H1 (cell line): ENCODE measurements at regions not wholly inside any gene's neighbourhood (a gene's known extent, or its start where the extent isn't known, plus 50 kb on each side); places are given as distances from the start of the nearest gene placed in this dataset.

Source experiments
- CTCF ChIA-PET: fragments of 300-600 bp; sonication (Branson Sonifier 250); formaldehyde crosslinking; loops from one replicate; lab custom pipeline; 2021; ENCODE audit not compliant: partially characterized antibody; lab: Charles Lee
- POLR2A ChIA-PET: fragments of 300-600 bp; sonication (Branson Sonifier 250); formaldehyde crosslinking; loops from one replicate; lab custom pipeline; 2021; ENCODE audit warnings: inconsistent platforms; ENCODE audit not compliant: partially characterized antibody; lab: Charles Lee
- DNase-seq, 2 experiments: peaks; one replicate each; pipeline versions ENCODE4 v3.0.0 to v3.0.0-alpha.2; 2010 to 2022; ENCODE audit warnings: low spot score in 2 of 2, low read depth in 1 of 2, mixed read lengths in 1 of 2
- FAIRE-seq: peaks from 2 replicates; lab custom pipeline; 2011; peaks lifted over from hg19 to GRCh38; lab: Jason Lieb, UNC
- H2AFZ ChIP-seq: 2 replicates; pipeline ENCODE4 v1.8.1; 2012; ENCODE audit warnings: low read length, inconsistent platforms
- H2AK5ac ChIP-seq: 2 replicates; pipeline ENCODE4 v1.6.1; 2013; ENCODE audit warnings: low read depth, low read length
- H2BK120ac ChIP-seq: replicated peaks from 2 replicates; pipeline ENCODE3; 2013; ENCODE audit warnings: low read depth, low read length, inconsistent platforms
- H2BK12ac ChIP-seq: 2 replicates; pipeline ENCODE4 v1.6.1; 2013; ENCODE audit warnings: low read depth, low read length
- H2BK15ac ChIP-seq: 2 replicates; pipeline ENCODE4 v1.6.1; 2013; ENCODE audit warnings: low read length
- H2BK20ac ChIP-seq: 2 replicates; pipeline ENCODE4 v1.6.1; 2013; ENCODE audit warnings: low read length
- H2BK5ac ChIP-seq: 2 replicates; pipeline ENCODE4 v1.6.1; 2013; ENCODE audit warnings: low read depth, low read length
- H3K14ac ChIP-seq: 2 replicates; pipeline ENCODE4 v1.6.1; 2013; ENCODE audit warnings: inconsistent platforms; ENCODE audit not compliant: insufficient read length
- H3K18ac ChIP-seq: 2 replicates; pipeline ENCODE4 v1.6.1; 2013; ENCODE audit warnings: low read length; ENCODE audit errors: extremely low read depth
- H3K23ac ChIP-seq: 2 replicates; pipeline ENCODE4 v1.6.1; 2013; ENCODE audit warnings: inconsistent platforms; ENCODE audit not compliant: insufficient read length
- H3K23me2 ChIP-seq: 2 replicates; pipeline ENCODE4 v1.6.1; 2013; ENCODE audit warnings: low read depth, low read length
- H3K27ac ChIP-seq: 2 replicates; pipeline ENCODE4 v1.6.1; 2011; ENCODE audit warnings: low read depth, low read length, inconsistent platforms
- H3K27me3 ChIP-seq, 4 experiments: replicated peaks in 1 of 4; 1 replicate in 1 of 4; 2 replicates in 3 of 4; pipeline versions ENCODE4 v1.6.1 to v1.8.1; 2011 to 2013; ENCODE audit warnings: low read length in 3 of 4, mild to moderate bottlenecking in 3 of 4, inconsistent platforms in 2 of 4, mixed read lengths in 2 of 4, moderate library complexity in 1 of 4; ENCODE audit not compliant: control insufficient read depth in 3 of 4, insufficient read depth in 3 of 4; ENCODE audit errors: extremely low read depth in 1 of 4
- H3K36me3 ChIP-seq, 4 experiments: 2 replicates each; pipeline versions ENCODE4 v1.6.1 to v1.8.1; 2011 to 2013; ENCODE audit warnings: mild to moderate bottlenecking in 4 of 4, low read length in 3 of 4, moderate library complexity in 2 of 4, control low read depth in 1 of 4, inconsistent platforms in 1 of 4; ENCODE audit not compliant: insufficient read depth in 4 of 4, control insufficient read depth in 2 of 4
- H3K4ac ChIP-seq: replicated peaks from 2 replicates; pipeline ENCODE3; 2013; ENCODE audit warnings: low read length, low read depth, mixed read lengths, inconsistent platforms; ENCODE audit not compliant: insufficient read length
- H3K4me1 ChIP-seq, 4 experiments: replicated peaks in 1 of 4; 1 replicate in 1 of 4; 2 replicates in 3 of 4; pipeline versions ENCODE4 v1.6.1 to v1.8.1; 2011 to 2013; ENCODE audit warnings: low read length in 3 of 4, inconsistent platforms in 2 of 4, mixed read lengths in 1 of 4; ENCODE audit not compliant: insufficient read depth in 4 of 4, control insufficient read depth in 3 of 4
- H3K4me2 ChIP-seq, 2 experiments: 2 replicates each; pipeline versions ENCODE4 v1.6.1 to v1.8.1; 2011 to 2013; ENCODE audit warnings: low read depth in 2 of 2, low read length in 2 of 2, control low read depth in 1 of 2, inconsistent platforms in 1 of 2, mild to moderate bottlenecking in 1 of 2; ENCODE audit not compliant: insufficient read depth in 1 of 2
- H3K4me3 ChIP-seq, 4 experiments: fragments of 200-600, 300-600 bp in 1 of 4; sonication (generic), shearing (Covaris generic), sonication (Bioruptor Twin) in 1 of 4; 2 replicates each; pipeline versions ENCODE4 v1.5.1 to v1.8.1; 2011 to 2016; ENCODE audit warnings: low read length in 4 of 4, low read depth in 3 of 4, control low read depth in 2 of 4, inconsistent platforms in 2 of 4, mild to moderate bottlenecking in 2 of 4, mixed read lengths in 1 of 4, moderate library complexity in 1 of 4; ENCODE audit not compliant: insufficient read depth in 2 of 4; ENCODE audit errors: extremely low read depth in 1 of 4
- H3K56ac ChIP-seq: replicated peaks from 2 replicates; pipeline ENCODE3; 2013; ENCODE audit warnings: low read depth, mild to moderate bottlenecking, mixed read lengths, low read length, inconsistent platforms; ENCODE audit not compliant: insufficient read length
- H3K79me1 ChIP-seq: 2 replicates; pipeline ENCODE4 v1.6.1; 2013; ENCODE audit warnings: low read depth, low read length, control low read depth
- H3K79me2 ChIP-seq, 2 experiments: 2 replicates each; pipeline versions ENCODE4 v1.6.1 to v1.8.1; 2012 to 2013; ENCODE audit warnings: low read length in 2 of 2, mild to moderate bottlenecking in 2 of 2, inconsistent platforms in 1 of 2; ENCODE audit not compliant: insufficient read depth in 2 of 2, control insufficient read depth in 1 of 2
- H3K9ac ChIP-seq, 4 experiments: replicated peaks in 1 of 4; 1 replicate in 1 of 4; 2 replicates in 3 of 4; pipeline versions ENCODE4 v1.6.1 to v1.8.1; 2011 to 2013; ENCODE audit warnings: low read depth in 3 of 4, low read length in 3 of 4, control low read depth in 2 of 4, mild to moderate bottlenecking in 2 of 4, moderate library complexity in 2 of 4, inconsistent platforms in 1 of 4; ENCODE audit errors: extremely low read depth in 1 of 4
- H3K9me3 ChIP-seq, 2 experiments: 2 replicates each; pipeline versions ENCODE4 v1.6.1 to v1.8.1; 2012 to 2013; ENCODE audit warnings: mild to moderate bottlenecking in 2 of 2, moderate library complexity in 2 of 2, control low read depth in 1 of 2, inconsistent platforms in 1 of 2, low read depth in 1 of 2, low read length in 1 of 2, mixed read lengths in 1 of 2; ENCODE audit not compliant: insufficient read depth in 2 of 2
- H4K20me1 ChIP-seq, 2 experiments: replicated peaks in 1 of 2; 2 replicates each; pipeline versions ENCODE3 to v1.8.1; 2011 to 2013; ENCODE audit warnings: inconsistent platforms in 2 of 2, low read length in 2 of 2, mild to moderate bottlenecking in 1 of 2; ENCODE audit not compliant: insufficient read depth in 2 of 2, control insufficient read depth in 1 of 2
- H4K5ac ChIP-seq: 2 replicates; pipeline ENCODE4 v1.6.1; 2013; ENCODE audit warnings: low read length, low read depth, mixed read lengths, inconsistent platforms; ENCODE audit not compliant: insufficient read length
- H4K8ac ChIP-seq: 2 replicates; pipeline ENCODE4 v1.8.0; 2013; ENCODE audit warnings: mild to moderate bottlenecking, moderate library complexity, low read length, inconsistent platforms; ENCODE audit not compliant: insufficient read depth; ENCODE audit errors: extremely low read depth
- H4K91ac ChIP-seq: replicated peaks from 2 replicates; pipeline ENCODE3; 2013; ENCODE audit warnings: low read length, mixed read lengths, inconsistent platforms; ENCODE audit not compliant: insufficient read length
- BACH1 ChIP-seq: IDR thresholded peaks from 2 replicates; pipeline ENCODE4 v1.6.1; 2012; ENCODE audit warnings: low read length, improper control_type of control experiment
- BCL11A ChIP-seq, 2 experiments: IDR thresholded peaks; one replicate each; pipeline ENCODE4 v1.6.1; 2011; ENCODE audit warnings: low read depth in 2 of 2, low read length in 2 of 2, mild to moderate bottlenecking in 2 of 2
- FOSL1 ChIP-seq: IDR thresholded peaks from 2 replicates; pipeline ENCODE4 v1.6.1; 2011; ENCODE audit warnings: mild to moderate bottlenecking, low read depth, low read length, moderate library complexity; ENCODE audit not compliant: insufficient read depth
- GABPA ChIP-seq: IDR thresholded peaks from 2 replicates; pipeline ENCODE4 v1.6.1; 2011; ENCODE audit warnings: mild to moderate bottlenecking, low read length, moderate library complexity, borderline replicate concordance; ENCODE audit not compliant: insufficient read depth
- GTF2F1 ChIP-seq: IDR thresholded peaks from 2 replicates; pipeline ENCODE4 v1.6.1; 2012; ENCODE audit warnings: low read depth, low read length, improper control_type of control experiment, borderline replicate concordance
- HDAC2 ChIP-seq, 2 experiments: fragments of 300-600 bp in 1 of 2; sonication (generic) in 1 of 2; IDR thresholded peaks; 2 replicates each; pipeline ENCODE4 v1.6.1; 2011 to 2012; ENCODE audit warnings: low read depth in 2 of 2, low read length in 2 of 2, mild to moderate bottlenecking in 2 of 2, moderate library complexity in 2 of 2, borderline replicate concordance in 1 of 2, inconsistent platforms in 1 of 2
- MAFK ChIP-seq: IDR thresholded peaks from 2 replicates; pipeline ENCODE4 v1.6.1; 2012; ENCODE audit warnings: low read depth, mild to moderate bottlenecking, improper control_type of control experiment, low read length
- RBBP5 ChIP-seq: IDR thresholded peaks from 2 replicates; pipeline ENCODE4 v1.7.1; 2012; ENCODE audit warnings: low read depth, mild to moderate bottlenecking, inconsistent platforms, low read length, moderate library complexity, borderline replicate concordance
- SP4 ChIP-seq: IDR thresholded peaks from 2 replicates; pipeline ENCODE4 v1.6.1; 2012; ENCODE audit warnings: low read length, inconsistent platforms
- TCF12 ChIP-seq: IDR thresholded peaks from 2 replicates; pipeline ENCODE4 v1.6.1; 2011; ENCODE audit warnings: low read depth, mild to moderate bottlenecking, low read length
- WGBS, 2 experiments: shearing (Covaris generic) in 1 of 2; methylation state at CpG; one replicate each; pipeline versions ENCODE4 v1.1.6 to v1.1.7; 2013 to 2015; ENCODE audit warnings: low lambda C conversion rate in 2 of 2, mixed read lengths in 2 of 2, inconsistent platforms in 1 of 2, low coverage in 1 of 2, missing lambda C conversion rate in 1 of 2; ENCODE audit not compliant: insufficient replicate concordance in 2 of 2, insufficient coverage in 1 of 2, insufficient read length in 1 of 2; ENCODE audit errors: extremely low coverage in 1 of 2, missing lambda C conversion rate in 1 of 2; 5-methylcytosine and 5-hydroxymethylcytosine counted together

- Histone ChIP-seq H3K27me3 (no peaks in the 10 kb centered on the region), H4K20me1 (no peaks in the 10 kb centered on the region), H2BK20ac (no peak overlapping the region), H4K8ac (no peak overlapping the region), H3K18ac (no peak overlapping the region), H2AK5ac (no peak overlapping the region), H2BK5ac (no peak overlapping the region), H2BK12ac (no peak overlapping the region), H3K9ac (no peak overlapping the region), H3K4me2 (no peak overlapping the region), H4K5ac (no peak overlapping the region), H3K36me3 (no peaks in the 10 kb centered on the region), H3K56ac (no peak overlapping the region), H2AFZ (no peak overlapping the region), H2BK120ac (no peak overlapping the region), H4K91ac (no peak overlapping the region), H3K79me2 (no peaks in the 10 kb centered on the region), H3K4me1 (no peaks in the 10 kb centered on the region; a peak in 1 of 7 replicates), H3K23ac (no peak overlapping the region), H3K27ac (no peak overlapping the region), H3K79me1 (no peaks in the 10 kb centered on the region), H3K4me3 (no peak overlapping the region), H3K14ac (no peak overlapping the region), H3K23me2 (no peaks in the 10 kb centered on the region), H3K9me3 (no peaks in the 10 kb centered on the region), H2BK15ac (no peak overlapping the region), H3K4ac (no peak overlapping the region)
- ChIA-PET CTCF (interaction anchor here (0.7 to 1.4 kb wide), 3 partner anchors 107 to 834 kb away, joined by 3 to 4 read pairs (median 3); no protein-coding TSS in a partner anchor), POLR2A (interaction anchor here (0.6 kb wide), 1 partner anchor 227 kb away, joined by 3 read pairs; no protein-coding TSS in a partner anchor)
- no peak for DNase-seq
- WGBS, 2 experiments: 84% methylated on average over 3 of the region's 3 CpGs; no CpG with 5 or more reads in 1 of the 2 experiments
- no peak for FAIRE-seq
- TF ChIP-seq MAFK (no peak), GTF2F1 (no peak), SP4 (no peak), RBBP5 (no peak), TCF12 (no peak), GABPA (no peak), FOSL1 (no peak), BACH1 (no peak), BCL11A (IDR thresholded peaks at IDR 0.05; ENCODE audit: low read depth in 2 of 2, low read length in 2 of 2) (no peak), HDAC2 (IDR thresholded peaks at IDR 0.05; ENCODE audit: borderline replicate concordance in 1 of 2, low read depth in 2 of 2, low read length in 2 of 2) (no peak)
Measured at GRCh38 chrX:69051901-69052300, 113.4 kb downstream of the PJA1 start.
